Psoas muscle (tissue), 7 donors: ENCODE measurements at regions not wholly inside any gene's neighbourhood (a gene's known extent, or its start where the extent isn't known, plus 50 kb on each side); places are given as distances from the start of the nearest gene placed in this dataset.

Source experiments
- ATAC-seq, 4 donors: fragments of 200-7000 bp; cut with Tn5 transposase; one replicate each; pipeline ENCODE4 v1.9.1; 2020; ENCODE audit warnings: moderate library complexity in 3 of 4, mild to moderate bottlenecking in 2 of 4
- DNase-seq, 2 donors: peaks; one replicate each; pipeline ENCODE4 v3.0.0-alpha.2; 2020
- H3K27ac ChIP-seq: fragments of 200-600 bp; one replicate; pipeline ENCODE4 v1.8.0; 2022
- H3K27me3 ChIP-seq, 3 donors: fragments of 200-600 bp in 1 of 3; one replicate each; pipeline versions ENCODE4 v1.6.1 to v1.8.0; 2013 to 2022; ENCODE audit warnings: low read length in 2 of 3, mild to moderate bottlenecking in 2 of 3, moderate library complexity in 1 of 3; ENCODE audit not compliant: insufficient read depth in 3 of 3
- H3K36me3 ChIP-seq, 2 donors: fragments of 200-600 bp in 1 of 2; one replicate each; pipeline versions ENCODE4 v1.6.1 to v1.8.0; 2013 to 2022; ENCODE audit warnings: low read depth in 1 of 2, mild to moderate bottlenecking in 1 of 2, moderate library complexity in 1 of 2; ENCODE audit not compliant: insufficient read depth in 1 of 2
- H3K4me1 ChIP-seq: fragments of 200-600 bp; one replicate; pipeline ENCODE4 v1.8.0; 2022
- H3K4me3 ChIP-seq: fragments of 200-600 bp; one replicate; pipeline ENCODE4 v1.8.0; 2022; ENCODE audit warnings: mild to moderate bottlenecking
- H3K9me3 ChIP-seq: fragments of 200-600 bp; one replicate; pipeline ENCODE4 v1.8.0; 2022
- WGBS, 3 donors: extraction: QIAGEN DNeasy Blood & Tissue Kit; methylation state at CpG; one replicate each; pipeline versions ENCODE4 v1.1.6 to v1.1.7; 2013; 5-methylcytosine and 5-hydroxymethylcytosine counted together
- intact Hi-C, 2 donors: fragments of 100-400 bp; cut with DNase I; formaldehyde crosslinking; loops; one replicate each; pipeline versions ENCODE4 v1.11.0 to v1.14.2; 2022
- TF ChIP-seq, protein P1 (sequence below): fragments of 200-600 bp; IDR thresholded peaks from one replicate; pipeline ENCODE4 v1.8.0; 2022; ENCODE audit warnings: antibody characterized with exemption
- donor health status: healthy with polysubstance abuse.
- donor health status: DM: no; HTN: no; CAD: no; lungs with moderate emphysema.
- donor health status: Bipolar disorder and iron deficiency.
- donor health status: healthy.
- donor health status: DM: yes; HTN: yes; CAD: no.
- donor health status: DM: no; HTN: no; CAD: no.
- donor health status: DM: yes; HTN: yes; CAD: no.

DNA sequence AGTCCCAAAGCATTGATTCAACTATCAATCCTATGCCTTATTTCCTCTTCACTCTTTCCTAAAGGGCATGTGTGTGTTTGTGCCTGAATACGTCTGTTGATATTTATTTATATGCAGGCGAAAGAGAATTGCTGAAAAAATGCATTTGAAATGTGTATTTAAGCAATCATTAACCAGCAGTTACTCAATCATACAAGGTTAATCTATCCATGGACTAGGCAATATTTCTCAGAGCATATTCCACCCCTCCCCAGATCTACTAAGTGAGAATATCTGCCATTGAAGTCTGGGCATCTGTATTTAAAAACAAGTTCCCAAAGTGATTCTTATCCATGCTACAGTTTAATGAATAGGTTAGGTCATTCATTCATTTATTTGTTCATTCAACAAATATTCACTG lies 113.6 kb downstream of the RASGEF1B start:
- intact Hi-C loops = loop anchor here in 1 of 2 donors (10.0 kb wide), 1 partner anchor 993 kb away; no protein-coding TSS in a partner anchor
- 71 to 85% (median 81%) methylated on average over 2 of the region's 2 CpGs for WGBS, 3 donors
- no peaks in the 10 kb centered on the region for H3K36me3 ChIP-seq
- no peak for ATAC-seq
- H3K27me3 ChIP-seq = peaks cover 0 to 4% (median 0%) of the 10 kb centered on the region in 3 donors
- DNase-seq = no peak
- H3K4me3 ChIP-seq = no peak overlapping the region
- no peaks in the 10 kb centered on the region for H3K4me1 ChIP-seq
- H3K27ac ChIP-seq = no peak overlapping the region
- H3K9me3 ChIP-seq = no peaks in the 10 kb centered on the region
- TF ChIP-seq, protein P1, sequence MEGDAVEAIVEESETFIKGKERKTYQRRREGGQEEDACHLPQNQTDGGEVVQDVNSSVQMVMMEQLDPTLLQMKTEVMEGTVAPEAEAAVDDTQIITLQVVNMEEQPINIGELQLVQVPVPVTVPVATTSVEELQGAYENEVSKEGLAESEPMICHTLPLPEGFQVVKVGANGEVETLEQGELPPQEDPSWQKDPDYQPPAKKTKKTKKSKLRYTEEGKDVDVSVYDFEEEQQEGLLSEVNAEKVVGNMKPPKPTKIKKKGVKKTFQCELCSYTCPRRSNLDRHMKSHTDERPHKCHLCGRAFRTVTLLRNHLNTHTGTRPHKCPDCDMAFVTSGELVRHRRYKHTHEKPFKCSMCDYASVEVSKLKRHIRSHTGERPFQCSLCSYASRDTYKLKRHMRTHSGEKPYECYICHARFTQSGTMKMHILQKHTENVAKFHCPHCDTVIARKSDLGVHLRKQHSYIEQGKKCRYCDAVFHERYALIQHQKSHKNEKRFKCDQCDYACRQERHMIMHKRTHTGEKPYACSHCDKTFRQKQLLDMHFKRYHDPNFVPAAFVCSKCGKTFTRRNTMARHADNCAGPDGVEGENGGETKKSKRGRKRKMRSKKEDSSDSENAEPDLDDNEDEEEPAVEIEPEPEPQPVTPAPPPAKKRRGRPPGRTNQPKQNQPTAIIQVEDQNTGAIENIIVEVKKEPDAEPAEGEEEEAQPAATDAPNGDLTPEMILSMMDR = no peak

DNA sequence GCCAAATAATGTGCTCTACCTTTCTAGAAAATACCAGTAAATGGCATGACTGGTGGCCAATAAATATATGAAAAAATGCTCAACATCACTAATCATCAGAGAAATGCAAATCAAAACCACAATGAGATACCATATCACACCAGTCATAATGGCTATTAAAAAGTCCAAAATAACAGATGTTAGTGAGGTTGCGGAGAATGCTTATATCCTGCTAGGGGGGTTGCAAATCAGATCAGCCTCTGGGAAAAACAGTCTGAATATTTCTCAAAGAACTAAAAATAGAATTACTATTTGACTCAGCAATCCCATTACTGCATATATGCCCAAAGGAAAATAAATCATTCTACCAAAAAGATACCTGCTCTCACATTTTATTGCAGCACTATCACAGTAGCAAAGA lies 115.1 kb downstream of the RASGEF1B start:
- WGBS, 3 donors = 80 to 89% (median 82%) methylated on average over 1 of the region's 1 CpG
- H3K36me3 ChIP-seq = no peaks in the 10 kb centered on the region
- no peaks in the 10 kb centered on the region for H3K9me3 ChIP-seq
- H3K4me1 ChIP-seq = no peaks in the 10 kb centered on the region
- intact Hi-C loops = loop anchor here in 1 of 2 donors (10.0 kb wide), 1 partner anchor 992 kb away; no protein-coding TSS in a partner anchor
- H3K27me3 ChIP-seq = no peaks in the 10 kb centered on the region
- no peak for ATAC-seq
- no peak overlapping the region for H3K27ac ChIP-seq
- TF ChIP-seq, protein P1 = no peak
- H3K4me3 ChIP-seq = no peak overlapping the region
- no peak for DNase-seq

DNA sequence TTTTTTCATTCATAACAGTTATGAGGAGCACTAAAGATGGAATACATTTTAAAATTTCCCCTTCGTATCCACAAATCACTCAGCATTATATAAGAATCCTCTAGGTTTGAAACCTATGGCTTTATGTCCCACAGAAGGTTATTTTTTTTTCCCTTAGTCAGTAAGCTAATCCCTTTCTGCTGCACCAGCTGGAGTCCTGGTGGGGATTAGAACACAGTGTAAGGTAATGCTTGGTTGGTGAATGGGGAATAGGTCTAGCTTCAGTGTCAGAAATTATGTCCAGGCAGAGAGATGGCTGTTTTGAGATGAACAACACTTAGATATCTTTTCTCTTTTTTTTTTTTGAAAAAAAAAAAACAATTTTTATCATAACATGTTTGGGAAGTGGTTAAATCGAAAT lies 116.6 kb downstream of the RASGEF1B start:
- ATAC-seq = no peak
- intact Hi-C loops = loop anchor here in 1 of 2 donors (10.0 kb wide), 1 partner anchor 990 kb away; no protein-coding TSS in a partner anchor
- H3K27ac ChIP-seq = no peak overlapping the region
- H3K9me3 ChIP-seq = no peaks in the 10 kb centered on the region
- no peak for DNase-seq
- no peaks in the 10 kb centered on the region for H3K36me3 ChIP-seq
- H3K4me1 ChIP-seq = no peaks in the 10 kb centered on the region
- no peak overlapping the region for H3K4me3 ChIP-seq
- TF ChIP-seq, protein P1 = no peak
- H3K27me3 ChIP-seq = no peaks in the 10 kb centered on the region
- WGBS, 3 donors = 67 to 75% (median 70%) methylated on average over 2 of the region's 2 CpGs

DNA sequence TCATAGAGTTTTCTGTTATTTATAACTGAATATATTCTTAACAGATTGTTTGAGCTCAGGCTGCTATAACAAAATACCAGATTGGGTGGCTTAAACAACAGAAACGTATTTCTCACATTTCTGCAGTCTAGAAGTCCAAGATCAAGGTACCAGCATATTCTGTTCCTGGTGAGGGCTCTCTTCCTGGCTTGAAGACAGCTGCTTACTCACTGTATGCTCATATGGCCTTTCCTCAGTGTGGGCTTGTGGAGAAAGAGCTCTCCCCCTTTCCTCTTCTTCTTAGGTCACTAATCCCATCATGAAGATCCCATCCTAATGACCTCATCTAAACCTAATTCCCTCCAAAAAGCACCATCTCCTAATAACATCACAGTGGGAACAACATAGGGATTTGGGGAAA lies 117.8 kb downstream of the RASGEF1B start:
- no peak for ATAC-seq
- H3K36me3 ChIP-seq = no peaks in the 10 kb centered on the region
- TF ChIP-seq, protein P1 = no peak
- no peak overlapping the region for H3K4me3 ChIP-seq
- no peaks in the 10 kb centered on the region for H3K9me3 ChIP-seq
- H3K27ac ChIP-seq = no peak overlapping the region
- no peaks in the 10 kb centered on the region for H3K4me1 ChIP-seq
- intact Hi-C loops = loop anchor here (5.0 to 10.0 kb wide), 3 partner anchors 282 to 989 kb away; no protein-coding TSS in a partner anchor
- DNase-seq = no peak
- WGBS, 3 donors = 51 to 61% (median 55%) methylated on average over 1 of the region's 1 CpG
- no peaks in the 10 kb centered on the region for H3K27me3 ChIP-seq

DNA sequence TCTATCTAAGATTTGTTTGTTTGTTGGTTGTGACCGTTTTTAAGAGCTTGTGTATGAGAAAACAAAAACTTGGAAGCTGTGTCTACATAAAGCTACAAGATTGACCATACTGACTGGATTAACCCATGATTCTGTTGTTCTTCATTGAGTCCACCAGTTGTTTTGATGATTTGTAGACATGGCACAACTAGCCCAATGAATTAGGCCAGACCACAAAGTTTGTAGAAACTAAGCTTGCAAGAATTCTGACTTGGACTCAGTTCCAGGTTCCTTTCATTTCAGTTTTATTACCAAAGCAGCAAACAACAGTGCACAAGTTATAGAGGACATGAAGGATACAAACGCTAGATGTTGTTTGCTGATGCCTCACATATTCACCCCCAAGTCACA lies 119.3 kb downstream of the RASGEF1B start:
- no peaks in the 10 kb centered on the region for H3K36me3 ChIP-seq
- TF ChIP-seq, protein P1 = no peak
- ATAC-seq (no peak), DNase-seq (no peak)
- no peak overlapping the region for H3K4me3 ChIP-seq
- no peak overlapping the region for H3K27ac ChIP-seq
- 69 to 73% (median 72%) methylated on average over 2 of the region's 2 CpGs for WGBS, 3 donors
- H3K27me3 ChIP-seq = no peaks in the 10 kb centered on the region
- no peaks in the 10 kb centered on the region for H3K9me3 ChIP-seq
- intact Hi-C loops = loop anchor here (5.0 to 10.0 kb wide), 3 partner anchors 280 to 988 kb away; no protein-coding TSS in a partner anchor
- no peaks in the 10 kb centered on the region for H3K4me1 ChIP-seq
